Fibroblast of lung (primary cell): ENCODE measurements at regions not wholly inside any gene's neighbourhood (a gene's known extent, or its start where the extent isn't known, plus 50 kb on each side); places are given as distances from the start of the nearest gene placed in this dataset.

Experiments
- CTCF ChIP-seq, 2 donors: IDR thresholded peaks in 1 of 2; conservative IDR thresholded peaks in 1 of 2; 1 replicate in 1 of 2; 2 replicates in 1 of 2; pipeline ENCODE4 v1.5.1; 2011 to 2012; ENCODE audit warnings: low read length in 2 of 2, control low read depth in 1 of 2, inconsistent platforms in 1 of 2, low read depth in 1 of 2, mild to moderate bottlenecking in 1 of 2
- EZH2 ChIP-seq: IDR thresholded peaks from 2 replicates; pipeline ENCODE4 v1.5.1; 2012; ENCODE audit warnings: low read length, control low read depth, mild to moderate bottlenecking; ENCODE audit errors: missing control alignments

- no peak for TF ChIP-seq CTCF (conservative IDR thresholded peaks at IDR 0.05 in 1 of 2, IDR thresholded peaks at IDR 0.05 in 1 of 2; ENCODE audit: low read depth in 1 of 2, low read length in 2 of 2)
- TF ChIP-seq EZH2, result no peak
Observed at GRCh38 chr5:107275333-107275732, 395.4 kb downstream of the EFNA5 start.
